Fibroblast of the aortic adventitia (primary cell): ENCODE measurements at regions not wholly inside any gene's neighbourhood (a gene's known extent, or its start where the extent isn't known, plus 50 kb on each side); places are given as distances from the start of the nearest gene placed in this dataset.

Experiments used
- DNase-seq: peaks from one replicate; pipeline ENCODE4 v3.0.0-alpha.2; 2010; ENCODE audit warnings: low read depth
- H3K4me3 ChIP-seq: 2 replicates; pipeline ENCODE4 v1.5.1; 2011; ENCODE audit warnings: low read depth, mild to moderate bottlenecking, control low read depth, low read length, moderate library complexity
- TF ChIP-seq, protein P1 (sequence below): IDR thresholded peaks from 2 replicates; pipeline ENCODE4 v1.5.1; 2011; ENCODE audit warnings: mild to moderate bottlenecking, low read length, control low read depth, inconsistent platforms; ENCODE audit not compliant: insufficient read depth

DNA sequence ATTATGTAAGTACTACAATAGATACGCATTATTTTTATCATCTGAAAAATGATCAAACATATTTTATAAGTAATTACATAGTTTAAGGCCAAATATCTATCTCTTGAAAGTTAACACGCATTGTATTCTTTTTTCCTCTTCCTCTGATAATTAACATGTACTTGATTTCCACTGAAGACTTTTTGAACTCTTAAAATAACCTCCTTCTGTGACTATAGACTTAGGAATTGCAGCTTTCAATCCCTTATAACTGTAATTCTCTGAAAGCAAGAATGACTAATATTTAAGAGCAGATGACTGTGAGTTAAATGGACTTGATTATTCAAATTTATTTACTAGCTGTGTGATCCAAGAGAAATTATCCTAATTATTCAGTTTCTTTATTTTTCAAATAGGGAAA lies 730.6 kb upstream of the NECTIN3 start:
- peak; percentile 28 for DNase-seq
- no peak overlapping the region for H3K4me3 ChIP-seq
- TF ChIP-seq, protein P1, sequence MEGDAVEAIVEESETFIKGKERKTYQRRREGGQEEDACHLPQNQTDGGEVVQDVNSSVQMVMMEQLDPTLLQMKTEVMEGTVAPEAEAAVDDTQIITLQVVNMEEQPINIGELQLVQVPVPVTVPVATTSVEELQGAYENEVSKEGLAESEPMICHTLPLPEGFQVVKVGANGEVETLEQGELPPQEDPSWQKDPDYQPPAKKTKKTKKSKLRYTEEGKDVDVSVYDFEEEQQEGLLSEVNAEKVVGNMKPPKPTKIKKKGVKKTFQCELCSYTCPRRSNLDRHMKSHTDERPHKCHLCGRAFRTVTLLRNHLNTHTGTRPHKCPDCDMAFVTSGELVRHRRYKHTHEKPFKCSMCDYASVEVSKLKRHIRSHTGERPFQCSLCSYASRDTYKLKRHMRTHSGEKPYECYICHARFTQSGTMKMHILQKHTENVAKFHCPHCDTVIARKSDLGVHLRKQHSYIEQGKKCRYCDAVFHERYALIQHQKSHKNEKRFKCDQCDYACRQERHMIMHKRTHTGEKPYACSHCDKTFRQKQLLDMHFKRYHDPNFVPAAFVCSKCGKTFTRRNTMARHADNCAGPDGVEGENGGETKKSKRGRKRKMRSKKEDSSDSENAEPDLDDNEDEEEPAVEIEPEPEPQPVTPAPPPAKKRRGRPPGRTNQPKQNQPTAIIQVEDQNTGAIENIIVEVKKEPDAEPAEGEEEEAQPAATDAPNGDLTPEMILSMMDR = no peak

DNA sequence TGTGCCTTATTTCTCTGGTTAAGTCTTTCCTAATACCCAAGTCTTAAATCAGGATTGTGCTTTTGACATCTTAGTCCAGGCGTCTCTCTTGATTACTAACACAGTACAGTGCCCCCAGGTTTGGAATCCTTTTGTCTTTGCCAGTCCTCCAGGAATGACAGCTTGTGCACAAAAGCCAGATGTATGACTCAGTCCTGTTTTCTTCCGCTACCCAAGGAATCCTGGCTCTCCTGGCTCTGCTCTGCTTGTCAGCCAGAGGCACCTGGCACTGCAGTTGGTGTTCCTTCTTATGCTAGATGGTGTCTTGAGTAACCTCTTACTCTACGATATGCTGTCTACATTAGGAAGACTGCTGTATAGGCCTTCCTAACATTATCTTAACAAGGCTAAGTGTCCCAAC lies 728.2 kb upstream of the NECTIN3 start:
- peak; percentile 58 for DNase-seq

DNA sequence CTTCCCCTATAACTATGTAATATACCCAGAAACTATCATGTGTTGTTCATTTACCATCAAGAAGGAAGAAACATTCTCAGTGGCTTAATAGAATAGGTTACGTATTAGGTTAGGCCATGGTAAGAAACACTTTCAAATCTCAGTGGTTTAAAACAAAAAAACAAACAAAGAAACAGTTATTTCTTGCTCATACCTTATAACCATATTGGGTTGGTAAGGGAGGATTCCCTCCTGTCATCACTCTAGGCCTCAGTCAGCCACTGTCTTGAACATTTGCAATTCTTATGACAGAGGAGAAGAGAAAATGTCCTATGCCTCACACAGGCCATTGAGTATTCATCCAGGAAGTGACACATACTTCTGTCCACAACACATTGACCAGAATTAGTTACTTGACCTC lies 727.7 kb upstream of the NECTIN3 start:
- no peak for DNase-seq
- TF ChIP-seq, protein P1 = no peak

More for the DNA sequence above, 728.2 kb upstream of the NECTIN3 start:
- TF ChIP-seq, protein P1 = no peak
- H3K4me3 ChIP-seq = no peak overlapping the region

DNA sequence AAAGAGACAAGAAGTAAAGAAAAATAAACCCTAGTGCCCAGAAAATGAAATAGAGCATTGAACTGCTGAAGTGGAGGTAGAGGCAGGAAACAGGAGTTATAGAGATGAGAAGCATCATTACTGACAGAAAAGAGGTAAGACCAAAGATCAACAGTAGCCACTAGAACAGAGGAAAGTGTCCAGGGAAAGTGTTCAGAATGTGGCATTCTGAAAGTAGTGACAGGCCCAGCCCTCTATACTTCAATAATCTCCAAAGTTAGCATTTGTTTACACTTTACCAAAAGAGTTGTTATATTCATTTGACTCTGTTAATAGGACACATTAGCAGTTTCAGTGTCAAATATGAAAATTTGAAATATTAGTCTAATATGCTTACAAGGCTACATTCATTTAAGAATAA lies 727.1 kb upstream of the NECTIN3 start:
- no peak overlapping the region for H3K4me3 ChIP-seq
- TF ChIP-seq, protein P1 = no peak
- DNase-seq = no peak

More for the DNA sequence above, 727.7 kb upstream of the NECTIN3 start:
- H3K4me3 ChIP-seq = no peak overlapping the region

DNA sequence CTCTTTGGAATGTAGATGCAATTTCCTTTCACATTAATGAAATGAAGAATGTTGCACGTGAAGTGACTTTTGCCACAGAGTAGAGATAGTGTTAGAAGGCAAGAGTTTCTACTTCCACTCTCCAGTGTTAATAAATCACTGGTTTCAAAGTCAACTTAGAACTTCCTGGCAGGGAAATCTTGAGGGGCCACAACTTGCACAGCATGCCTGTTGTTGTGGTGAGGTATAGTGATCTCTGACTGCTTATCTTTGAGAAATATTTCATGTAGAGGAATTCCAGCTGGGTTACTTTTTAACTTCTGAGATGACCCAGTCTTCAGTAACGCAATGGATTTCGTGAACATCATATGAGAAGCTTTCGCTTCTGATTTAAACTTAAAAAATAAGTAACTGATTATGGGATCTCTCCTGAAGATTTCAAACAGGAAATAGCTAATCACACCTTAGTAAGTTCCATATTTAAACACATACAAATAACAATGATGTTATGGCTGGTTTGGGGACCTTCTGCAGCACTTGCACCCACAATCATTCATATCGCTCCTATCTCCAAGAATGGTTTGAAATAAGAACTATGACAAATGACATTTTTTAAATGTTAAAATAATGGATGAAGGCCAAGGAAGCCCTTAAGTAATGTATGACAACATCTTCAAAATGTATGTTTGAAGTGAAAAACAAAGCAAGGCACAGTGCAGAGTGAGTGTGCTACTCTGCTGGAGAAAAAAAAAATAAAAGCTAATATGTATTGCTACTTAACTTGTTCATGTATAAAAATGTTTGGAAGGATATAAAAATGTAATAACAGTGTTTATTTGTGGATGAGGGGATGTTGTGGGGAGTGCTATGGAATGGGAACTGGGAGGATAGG lies 726.5 kb upstream of the NECTIN3 start:
- peak; percentile 63 for DNase-seq
- TF ChIP-seq, protein P1 = no peak
- H3K4me3 ChIP-seq = no peak overlapping the region

DNA sequence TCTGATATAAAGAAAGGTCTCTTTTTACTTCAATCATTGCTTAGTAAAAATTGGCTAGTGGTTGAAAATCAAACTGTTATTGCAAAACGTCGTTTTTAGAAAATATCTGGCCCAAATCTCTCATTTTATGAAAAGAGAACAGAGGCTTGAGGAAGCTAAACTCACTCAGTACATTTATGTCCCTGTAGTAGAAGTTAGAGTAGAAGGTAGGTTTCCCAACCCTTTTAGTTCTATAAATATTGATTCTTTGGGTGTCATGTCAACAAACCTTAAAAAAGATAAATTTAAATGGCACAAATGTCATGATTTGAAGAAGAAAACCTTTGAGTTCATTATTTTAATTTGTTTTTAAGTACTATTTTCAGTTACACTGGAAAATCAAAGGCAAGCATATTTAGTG lies 722.3 kb upstream of the NECTIN3 start:
- DNase-seq = no peak
- TF ChIP-seq, protein P1 = no peak
- no peak overlapping the region for H3K4me3 ChIP-seq
